GM10248 (cell line): ENCODE measurements at regions not wholly inside any gene's neighbourhood (a gene's known extent, or its start where the extent isn't known, plus 50 kb on each side); places are given as distances from the start of the nearest gene placed in this dataset.

Source experiments
- CTCF ChIA-PET: fragments of 300-600 bp; sonication (Branson Sonifier 250); formaldehyde crosslinking; extraction: SDS; loops from one replicate; lab custom pipeline; 2021; ENCODE audit warnings: antibody characterized with exemption; lab: Yijun Ruan, JAX
- POLR2A ChIA-PET: fragments of 350-650 bp; sonication (Branson Sonifier 250); formaldehyde crosslinking; extraction: SDS; loops from one replicate; lab custom pipeline; 2020; ENCODE audit warnings: antibody characterized with exemption; lab: Yijun Ruan, JAX
- DNase-seq: peaks from one replicate; pipeline ENCODE4 v3.0.0; 2012; ENCODE audit errors: extremely low spot score
- TF ChIP-seq, protein P1 (sequence below): IDR thresholded peaks from 2 replicates; pipeline ENCODE4 v1.5.1; 2012; ENCODE audit warnings: mild to moderate bottlenecking, low read depth; ENCODE audit errors: extremely low read depth, missing control alignments, control extremely low read depth

DNA sequence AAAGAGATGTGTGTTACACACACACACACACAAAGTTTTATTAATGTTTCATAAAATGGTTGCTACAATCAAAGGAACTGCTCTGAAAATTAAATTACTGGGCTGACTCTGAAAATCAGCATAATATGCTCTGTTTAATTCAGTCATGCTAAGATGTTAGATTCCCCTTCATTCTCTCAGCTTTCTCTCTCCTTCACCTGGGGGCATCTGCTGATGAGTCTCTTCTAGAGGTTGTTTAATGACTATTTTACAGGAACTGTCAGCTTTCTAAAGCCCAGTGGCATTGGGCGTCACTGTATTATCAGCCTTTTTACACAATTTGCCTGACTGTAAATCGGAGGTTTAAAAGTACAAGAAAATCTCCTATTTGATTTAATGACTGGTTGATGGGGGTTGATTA, 559.7 kb upstream of the POU3F2 start:
- ChIA-PET POLR2A (no interaction called here), CTCF (no interaction called here)
- no peak for DNase-seq
- TF ChIP-seq, protein P1, sequence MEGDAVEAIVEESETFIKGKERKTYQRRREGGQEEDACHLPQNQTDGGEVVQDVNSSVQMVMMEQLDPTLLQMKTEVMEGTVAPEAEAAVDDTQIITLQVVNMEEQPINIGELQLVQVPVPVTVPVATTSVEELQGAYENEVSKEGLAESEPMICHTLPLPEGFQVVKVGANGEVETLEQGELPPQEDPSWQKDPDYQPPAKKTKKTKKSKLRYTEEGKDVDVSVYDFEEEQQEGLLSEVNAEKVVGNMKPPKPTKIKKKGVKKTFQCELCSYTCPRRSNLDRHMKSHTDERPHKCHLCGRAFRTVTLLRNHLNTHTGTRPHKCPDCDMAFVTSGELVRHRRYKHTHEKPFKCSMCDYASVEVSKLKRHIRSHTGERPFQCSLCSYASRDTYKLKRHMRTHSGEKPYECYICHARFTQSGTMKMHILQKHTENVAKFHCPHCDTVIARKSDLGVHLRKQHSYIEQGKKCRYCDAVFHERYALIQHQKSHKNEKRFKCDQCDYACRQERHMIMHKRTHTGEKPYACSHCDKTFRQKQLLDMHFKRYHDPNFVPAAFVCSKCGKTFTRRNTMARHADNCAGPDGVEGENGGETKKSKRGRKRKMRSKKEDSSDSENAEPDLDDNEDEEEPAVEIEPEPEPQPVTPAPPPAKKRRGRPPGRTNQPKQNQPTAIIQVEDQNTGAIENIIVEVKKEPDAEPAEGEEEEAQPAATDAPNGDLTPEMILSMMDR, result no peak

DNA sequence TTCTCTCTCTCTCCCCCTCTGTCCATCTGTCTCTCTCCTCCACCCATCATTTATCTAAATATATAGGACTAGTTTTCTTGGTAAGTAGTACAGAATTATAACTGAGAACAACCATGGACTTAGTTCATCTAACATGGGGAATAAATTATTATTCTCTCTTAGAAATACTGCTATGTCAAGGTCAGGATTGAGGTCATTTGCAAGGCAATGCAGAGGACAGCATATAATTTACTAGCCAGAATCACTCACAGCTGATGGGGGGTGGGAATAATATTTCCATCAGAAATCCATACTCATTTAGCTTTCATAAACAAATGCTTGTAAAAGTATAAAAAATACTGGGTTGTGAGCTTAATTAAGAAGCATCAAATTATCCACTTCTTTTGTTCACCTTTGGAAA, 553.9 kb upstream of the POU3F2 start:
- CTCF ChIA-PET, result interaction anchor here (1.6 kb wide), 1 partner anchor 207 kb away, joined by 4 read pairs; no protein-coding TSS in a partner anchor
- DNase-seq, result no peak
- TF ChIP-seq, protein P1, result no peak
- POLR2A ChIA-PET, result no interaction called here

DNA sequence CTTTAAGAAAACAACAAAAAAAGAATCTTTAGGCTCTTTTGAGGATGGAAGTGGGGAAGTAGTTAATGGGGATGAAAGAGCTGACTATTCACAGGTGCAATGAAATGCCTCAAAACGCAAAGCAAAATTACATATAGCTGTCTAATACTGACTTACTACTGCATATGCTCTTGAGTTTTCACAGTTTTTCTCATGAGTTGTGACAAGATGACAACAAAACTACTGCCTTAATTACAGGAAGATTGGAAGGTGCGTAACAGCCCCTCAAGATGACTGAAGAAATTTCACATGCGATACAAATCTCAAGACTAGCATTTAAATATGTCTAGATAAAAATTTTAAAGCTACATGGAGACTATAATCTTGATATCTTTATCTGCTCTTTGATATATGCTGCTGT, 547.8 kb upstream of the POU3F2 start:
- POLR2A ChIA-PET, result no interaction called here
- CTCF ChIA-PET, result no interaction called here
- TF ChIP-seq, protein P1, result no peak
- no peak for DNase-seq

DNA sequence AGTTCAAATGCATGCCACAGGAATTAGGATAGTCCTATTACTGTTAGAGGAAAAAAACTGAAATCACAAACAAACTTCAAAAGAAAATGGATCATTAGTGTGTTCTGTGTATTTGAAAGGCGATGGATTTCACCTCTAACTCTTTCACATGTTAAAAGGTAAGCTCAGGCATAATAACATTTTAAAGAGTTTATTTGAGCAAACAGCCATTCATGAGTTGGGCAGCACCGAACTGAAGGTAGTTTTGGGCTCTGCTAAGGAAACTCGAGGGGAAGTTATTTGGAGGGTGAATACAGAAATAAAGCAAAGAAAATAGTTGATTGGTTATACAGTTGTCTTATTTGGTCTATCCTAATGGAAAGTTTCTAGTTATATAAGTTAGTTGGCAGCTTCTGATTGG, 546.5 kb upstream of the POU3F2 start:
- TF ChIP-seq, protein P1, result no peak
- ChIA-PET CTCF (no interaction called here), POLR2A (no interaction called here)
- DNase-seq, result no peak

DNA sequence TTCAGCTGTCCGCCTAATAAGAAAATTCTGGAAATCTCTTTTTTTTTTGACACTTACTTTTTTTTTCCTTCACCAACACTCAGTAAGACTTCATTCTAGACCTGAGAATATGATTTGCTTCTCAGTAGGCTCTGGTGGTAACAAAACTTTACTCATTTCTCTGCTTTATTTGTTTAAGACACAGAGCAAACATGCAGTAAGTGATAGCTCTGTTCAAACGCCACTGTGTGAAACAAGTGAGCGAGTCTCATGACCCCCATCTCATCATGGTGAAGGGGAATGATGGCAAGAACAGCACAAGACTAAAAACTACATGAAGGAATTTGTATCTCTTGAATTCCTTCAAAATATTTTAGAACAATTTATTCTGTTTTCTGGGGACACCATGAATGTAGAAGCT, 541.6 kb upstream of the POU3F2 start:
- ChIA-PET POLR2A (no interaction called here), CTCF (no interaction called here)
- TF ChIP-seq, protein P1, result no peak
- no peak for DNase-seq

DNA sequence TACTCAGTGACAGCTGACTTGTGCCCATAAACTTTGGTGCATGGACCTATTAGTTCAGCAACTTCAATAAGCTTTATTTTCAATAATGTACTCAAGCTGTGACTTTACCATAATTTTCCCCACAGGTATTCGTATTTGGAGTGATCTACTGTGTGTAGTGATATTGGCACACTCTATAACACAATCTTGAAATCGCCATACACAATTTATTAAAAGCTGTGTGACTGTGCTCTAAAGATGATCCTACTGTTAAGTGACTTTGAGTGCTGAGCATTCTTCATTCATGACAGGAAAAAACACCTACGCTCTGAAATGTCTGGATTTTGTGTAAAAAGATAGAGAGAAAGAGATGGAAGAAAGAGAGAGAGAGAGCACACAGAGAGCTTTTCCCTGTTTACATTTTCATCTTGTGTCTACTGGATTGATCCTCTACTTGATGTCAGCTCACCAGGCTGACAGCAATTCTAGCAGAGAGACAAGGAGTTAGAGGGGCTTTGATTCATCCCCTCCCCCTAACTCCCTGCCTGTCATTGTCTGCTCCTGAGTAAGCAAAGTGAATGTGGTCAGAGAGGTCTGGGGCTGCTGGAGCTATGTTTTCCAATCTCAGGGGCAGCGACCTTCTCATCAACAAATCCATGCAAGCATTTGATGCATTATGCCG, 538.7 kb upstream of the POU3F2 start:
- TF ChIP-seq, protein P1, result no peak
- ChIA-PET POLR2A (no interaction called here), CTCF (interaction anchor here (1.4 kb wide), 1 partner anchor 16 kb away, joined by 4 read pairs; no protein-coding TSS in a partner anchor)
- no peak for DNase-seq
